Panc1 (cell line): ENCODE measurements at regions not wholly inside any gene's neighbourhood (a gene's known extent, or its start where the extent isn't known, plus 50 kb on each side); places are given as distances from the start of the nearest gene placed in this dataset.

Experiments
- ATAC-seq: fragments of 200-7000 bp; cut with Tn5 transposase; 2 replicates; pipeline ENCODE4 v1.9.1; 2020; ENCODE audit warnings: mild to moderate bottlenecking, moderate library complexity
- BruUV-seq: library from RNA; stranded (reverse); fragments of 400-500 nt; replicated peaks from 2 replicates; lab custom pipeline; 2021; lab: Mats Ljungman, UMichigan
- CTCF ChIA-PET: fragments of 300-600 bp; sonication (Branson Sonifier 250); formaldehyde crosslinking; loops from one replicate; lab custom pipeline; 2022; ENCODE audit warnings: antibody characterized with exemption; lab: Charles Lee
- POLR2A ChIA-PET: fragments of 300-600 bp; sonication (Branson Sonifier 250); formaldehyde crosslinking; loops from one replicate; lab custom pipeline; 2022; ENCODE audit warnings: antibody characterized with exemption; lab: Charles Lee
- DNase-seq: peaks from one replicate; pipeline ENCODE4 v3.0.0-alpha.2; 2010; ENCODE audit warnings: low read depth, low spot score
- H3K27ac ChIP-seq: 2 replicates; pipeline ENCODE4 v1.5.1; 2011; ENCODE audit warnings: mild to moderate bottlenecking, low read length, inconsistent platforms
- H3K27me3 ChIP-seq: fragments of 200-500 bp; sonication (Bioruptor generic); 2 replicates; pipeline ENCODE4 v1.6.0; 2014; ENCODE audit warnings: low read length, inconsistent platforms; ENCODE audit not compliant: control insufficient read depth, insufficient read depth
- H3K36me3 ChIP-seq: fragments of 200-500 bp; sonication (Bioruptor generic); 2 replicates; pipeline ENCODE4 v1.5.1; 2014; ENCODE audit warnings: inconsistent platforms, mild to moderate bottlenecking, low read length, moderate library complexity; ENCODE audit not compliant: control insufficient read depth, insufficient read depth
- H3K4me1 ChIP-seq: 2 replicates; pipeline ENCODE4 v1.5.1; 2011; ENCODE audit warnings: inconsistent platforms, mild to moderate bottlenecking, low read length, moderate library complexity; ENCODE audit not compliant: control insufficient read depth, insufficient read depth
- H3K4me3 ChIP-seq, 2 experiments: 2 replicates each; pipeline ENCODE4 v1.5.1; 2011 to 2012; ENCODE audit warnings: low read depth in 2 of 2, low read length in 2 of 2, mild to moderate bottlenecking in 2 of 2, inconsistent platforms in 1 of 2, moderate library complexity in 1 of 2
- H3K9me3 ChIP-seq: fragments of 200-500 bp; sonication (Bioruptor generic); 2 replicates; pipeline ENCODE4 v1.5.1; 2014; ENCODE audit warnings: low read depth, mild to moderate bottlenecking, inconsistent platforms, low read length, moderate library complexity; ENCODE audit not compliant: control insufficient read depth, insufficient read depth
- CTCF ChIP-seq: fragments of 450-650 bp; IDR thresholded peaks from 2 replicates; pipeline ENCODE4 v1.5.1; 2017; ENCODE audit warnings: mild to moderate bottlenecking
- POLR2AphosphoS5 ChIP-seq: IDR thresholded peaks from 2 replicates; pipeline ENCODE4 v1.6.1; 2012; ENCODE audit warnings: mild to moderate bottlenecking, low read depth, low read length, moderate library complexity
- REST ChIP-seq, 2 experiments: IDR thresholded peaks; 2 replicates each; pipeline ENCODE4 v1.6.1; 2011 to 2012; ENCODE audit warnings: low read depth in 2 of 2, control low read depth in 1 of 2, low read length in 1 of 2, mild to moderate bottlenecking in 1 of 2, moderate library complexity in 1 of 2; ENCODE audit not compliant: insufficient read depth in 1 of 2
- SIN3A ChIP-seq: IDR thresholded peaks from 2 replicates; pipeline ENCODE4 v1.6.1; 2012; ENCODE audit warnings: low read depth, mild to moderate bottlenecking, low read length, moderate library complexity, borderline replicate concordance; ENCODE audit not compliant: insufficient read depth
- TCF7L2 ChIP-seq: IDR thresholded peaks from 2 replicates; pipeline ENCODE4 v1.6.1; 2011; ENCODE audit warnings: mild to moderate bottlenecking, low read depth, low read length, inconsistent platforms
- in situ Hi-C: cut with HindIII; loops from 2 replicates; pipeline ENCODE4 v1.10.0; 2016; ENCODE audit warnings: low sequenced_read_pairs, low pct_unique_long_range_greater_than_20kb
- intact Hi-C: fragments of 100-400 bp; cut with micrococcal nuclease; formaldehyde crosslinking; loops from one replicate; pipeline ENCODE4 v1.10.0; 2022; ENCODE audit not compliant: unreplicated experiment

GRCh38 chr12:130245251-130245650 is 83.0 kb downstream of the FZD10 start:
- H3K27me3 ChIP-seq, result no peaks in the 10 kb centered on the region
- intact Hi-C loops, result no loop called here
- ATAC-seq (no peak), DNase-seq (no peak)
- no peak overlapping the region for H3K27ac ChIP-seq
- BruUV-seq, result no TSS peak
- ChIA-PET CTCF (no interaction called here), POLR2A (no interaction called here)
- TF ChIP-seq CTCF (no peak), TCF7L2 (no peak), SIN3A (no peak), POLR2AphosphoS5 (no peak), REST (IDR thresholded peaks at IDR 0.05; ENCODE audit: insufficient read depth in 1 of 2, low read depth in 2 of 2, low read length in 1 of 2) (no peak)
- no peak overlapping the region for H3K4me3 ChIP-seq
- H3K4me1 ChIP-seq, result no peaks in the 10 kb centered on the region
- H3K9me3 ChIP-seq, result no peaks in the 10 kb centered on the region
- H3K36me3 ChIP-seq, result no peaks in the 10 kb centered on the region
- in situ Hi-C loops, result no loop called here

GRCh38 chr12:130246560-130246959 is 84.3 kb downstream of the FZD10 start:
- Histone ChIP-seq H3K27me3 (no peaks in the 10 kb centered on the region), H3K4me1 (no peaks in the 10 kb centered on the region), H3K27ac (no peak overlapping the region), H3K4me3 (no peak overlapping the region), H3K9me3 (no peaks in the 10 kb centered on the region), H3K36me3 (no peaks in the 10 kb centered on the region)
- no peak for TF ChIP-seq TCF7L2
- TF ChIP-seq POLR2AphosphoS5, result no peak
- TF ChIP-seq REST (IDR thresholded peaks at IDR 0.05; ENCODE audit: insufficient read depth in 1 of 2, low read depth in 2 of 2, low read length in 1 of 2), result no peak
- no peak for TF ChIP-seq CTCF
- no peak for TF ChIP-seq SIN3A
- intact Hi-C loops (no loop called here), in situ Hi-C loops (no loop called here)
- DNase-seq (no peak), ATAC-seq (no peak)
- BruUV-seq, result no TSS peak
- CTCF ChIA-PET, result no interaction called here
- POLR2A ChIA-PET, result no interaction called here
